Sciatic nerve (tissue), 2 donors: ENCODE measurements at regions not wholly inside any gene's neighbourhood (a gene's known extent, or its start where the extent isn't known, plus 50 kb on each side); places are given as distances from the start of the nearest gene placed in this dataset.
"Not testable (repeated sequence)": the region's sequence is repeated elsewhere in the genome, so short reads cannot be mapped to it uniquely, and the experiment has no call there.

Source experiments
- ATAC-seq: fragments of 200-7000 bp; cut with Tn5 transposase; one replicate; pipeline ENCODE4 v1.9.1; 2020; ENCODE audit warnings: mild to moderate bottlenecking, moderate library complexity
- DNase-seq: peaks from one replicate; pipeline ENCODE4 v3.0.0-alpha.2; 2020; ENCODE audit warnings: low spot score
- intact Hi-C: fragments of 100-400 bp; cut with DNase I; formaldehyde crosslinking; loops from one replicate; pipeline ENCODE4 v1.14.2; 2022
- donor health status: DM: no; HTN: no; CAD: no.
- donor health status: DM: no; HTN: no; CAD: no.

GRCh38 chr2:65944213-65944612 is 490.7 kb upstream of the MEIS1 start:
- DNase-seq (no peak), ATAC-seq (no peak)
- intact Hi-C loops = no loop called here

DNA sequence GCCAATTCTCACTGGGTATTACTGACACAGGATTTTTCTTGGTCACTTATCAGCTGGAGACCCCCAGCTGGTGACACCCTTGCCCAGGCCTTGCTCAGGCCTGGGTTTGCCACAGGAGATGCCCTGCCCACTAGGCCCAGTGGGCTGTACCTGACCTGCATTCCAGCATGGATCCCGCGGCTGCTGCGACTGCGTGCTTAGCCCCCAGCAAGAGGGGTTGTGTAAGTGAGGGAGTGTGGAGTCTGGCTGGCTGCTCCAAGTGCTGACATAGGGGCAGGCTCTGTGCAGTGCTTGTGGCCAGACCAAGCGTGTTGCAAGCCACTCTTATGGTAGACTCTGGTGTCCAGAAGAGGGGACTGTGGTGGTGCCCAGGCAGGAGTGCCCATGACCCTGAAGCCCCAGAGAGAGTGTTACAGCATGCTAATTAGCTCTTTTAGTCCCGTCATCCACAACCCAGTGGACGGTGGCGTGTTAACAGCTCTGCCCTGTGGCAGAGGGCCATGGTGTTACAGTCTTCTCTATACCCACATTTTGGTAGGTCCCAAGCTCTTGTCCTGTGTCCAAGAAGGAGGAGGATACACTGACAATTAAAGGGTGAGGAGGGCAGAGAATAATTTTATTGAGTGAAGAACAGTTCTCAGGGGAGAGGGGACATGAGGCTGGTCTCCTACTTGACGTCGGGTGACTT is 491.7 kb upstream of the MEIS1 start:
- DNase-seq = no peak

DNA sequence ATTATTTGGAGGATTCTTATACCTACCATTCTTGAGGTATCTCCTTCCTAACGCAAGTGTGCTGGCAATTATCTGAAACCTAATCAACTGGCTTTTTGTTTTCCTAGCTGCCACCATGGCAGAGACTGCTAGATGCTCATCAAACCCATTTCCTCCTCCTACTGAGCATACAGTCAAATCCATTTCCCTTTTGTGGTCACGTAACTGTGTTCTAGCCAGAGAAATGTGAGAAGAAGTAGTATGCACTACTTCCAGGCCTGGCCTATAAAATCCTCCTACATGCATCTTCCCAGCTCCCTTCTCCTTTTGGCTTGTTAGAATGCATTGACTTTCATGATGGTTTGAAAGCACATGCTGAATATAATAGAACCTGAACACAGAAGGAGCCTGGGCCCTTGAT is 494.1 kb upstream of the MEIS1 start:
- intact Hi-C loops = no loop called here
- no peak for ATAC-seq
- DNase-seq = no peak

More for the DNA sequence above, 491.7 kb upstream of the MEIS1 start:
- no peak for ATAC-seq
- intact Hi-C loops = no loop called here

DNA sequence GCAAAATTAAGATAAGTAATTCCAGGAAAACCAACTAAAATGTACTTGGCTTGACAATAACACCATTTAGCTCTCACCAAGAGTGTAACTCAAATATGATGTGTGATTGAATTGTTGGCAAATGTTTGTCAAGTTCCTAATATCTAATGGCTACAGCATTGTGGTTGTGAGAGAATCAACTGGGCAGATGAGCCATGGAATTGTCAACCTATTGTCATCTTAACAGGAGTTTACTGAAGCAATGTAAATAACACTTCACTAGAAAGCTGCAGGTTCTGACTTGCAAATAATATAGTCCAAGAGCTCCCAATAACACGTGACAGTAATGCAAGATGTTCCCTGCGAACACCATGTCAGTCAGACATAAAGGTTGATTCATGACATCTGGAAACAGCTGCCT is 495.2 kb upstream of the MEIS1 start:
- ATAC-seq = no peak
- DNase-seq = no peak
- intact Hi-C loops = no loop called here

DNA sequence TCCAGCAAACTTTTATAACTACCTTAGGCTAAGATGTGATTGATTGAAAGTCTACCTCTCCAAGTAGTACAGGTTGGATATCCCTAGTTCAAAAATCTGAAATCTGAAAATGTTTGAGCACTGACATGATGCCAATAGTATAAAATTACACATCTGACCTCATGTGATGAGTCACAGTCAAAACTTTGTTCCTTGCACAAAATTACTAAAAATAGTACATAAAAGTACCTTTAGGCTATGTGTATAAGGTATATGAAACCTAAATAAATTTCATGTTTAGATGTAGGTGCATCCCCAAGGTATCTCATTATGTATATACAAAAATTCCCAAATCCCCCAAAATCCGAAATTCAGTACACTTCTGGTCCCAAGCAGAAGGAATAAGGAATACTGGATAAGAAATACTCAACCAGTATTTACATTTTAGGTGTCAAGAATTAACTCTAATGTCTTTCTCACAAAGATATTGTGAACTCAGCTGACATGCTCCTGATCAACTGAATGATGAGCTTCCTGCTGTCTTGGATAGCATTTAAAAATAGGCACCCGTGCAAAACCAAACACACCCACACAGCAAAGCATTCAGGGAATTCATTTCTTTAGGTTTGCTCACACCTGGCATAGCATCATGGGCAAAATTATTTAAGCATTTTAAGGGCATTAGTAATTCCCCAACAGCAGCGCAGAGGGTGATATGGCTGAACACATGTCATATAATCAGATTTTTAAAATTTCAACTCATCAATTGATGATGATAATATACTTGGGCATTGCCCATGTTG is 497.4 kb upstream of the MEIS1 start:
- DNase-seq = no peak
- ATAC-seq = no peak
- intact Hi-C loops = no loop called here

DNA sequence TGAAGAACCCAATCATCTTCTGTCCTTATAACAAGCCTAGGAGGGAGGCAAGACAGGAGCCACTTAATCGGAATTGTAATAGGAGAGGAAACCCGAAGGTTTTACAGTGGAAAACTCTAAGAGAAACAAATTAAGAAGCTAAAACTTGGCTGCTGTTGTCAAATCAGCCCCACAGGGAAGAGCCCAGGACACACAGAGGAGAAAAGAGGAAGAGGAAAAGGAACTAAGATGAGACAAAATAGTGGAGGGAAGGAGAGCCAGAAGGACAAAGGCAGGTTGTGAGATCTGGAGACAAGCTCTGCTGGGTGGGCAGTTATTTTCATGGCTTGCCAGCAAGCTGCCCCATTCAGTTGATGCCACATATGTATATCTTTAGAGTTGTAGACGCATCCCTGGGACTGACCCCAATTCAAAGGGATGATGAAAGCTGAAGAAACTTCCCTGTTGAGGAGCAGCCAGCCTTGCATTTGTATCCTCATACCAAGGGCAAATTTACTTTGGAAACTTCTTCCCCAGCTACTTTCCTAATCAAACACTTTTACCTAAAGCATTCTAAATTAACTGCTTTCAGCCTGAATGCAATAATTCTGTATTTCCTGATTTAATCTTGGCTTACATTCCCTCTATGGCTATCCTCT is 499.8 kb upstream of the MEIS1 start:
- intact Hi-C loops = no loop called here

GRCh38 chr2:65932571-65932970 is 500.2 kb upstream of the SPRED2 start:
- DNase-seq (no peak), ATAC-seq (no peak)
- intact Hi-C loops = no loop called here

More for the DNA sequence above, 499.8 kb upstream of the MEIS1 start:
- DNase-seq (no peak), ATAC-seq (no peak)

GRCh38 chr2:65931056-65931455 is 498.7 kb upstream of the SPRED2 start:
- no peak for ATAC-seq
- no peak for DNase-seq
- intact Hi-C loops = no loop called here

GRCh38 chr2:65930259-65930658 is 497.9 kb upstream of the SPRED2 start:
- ATAC-seq (no peak), DNase-seq (no peak)
- intact Hi-C loops = no loop called here

GRCh38 chr2:65929664-65930063 is 497.3 kb upstream of the SPRED2 start:
- DNase-seq, intact Hi-C loops, ATAC-seq: not testable (repeated sequence)

DNA sequence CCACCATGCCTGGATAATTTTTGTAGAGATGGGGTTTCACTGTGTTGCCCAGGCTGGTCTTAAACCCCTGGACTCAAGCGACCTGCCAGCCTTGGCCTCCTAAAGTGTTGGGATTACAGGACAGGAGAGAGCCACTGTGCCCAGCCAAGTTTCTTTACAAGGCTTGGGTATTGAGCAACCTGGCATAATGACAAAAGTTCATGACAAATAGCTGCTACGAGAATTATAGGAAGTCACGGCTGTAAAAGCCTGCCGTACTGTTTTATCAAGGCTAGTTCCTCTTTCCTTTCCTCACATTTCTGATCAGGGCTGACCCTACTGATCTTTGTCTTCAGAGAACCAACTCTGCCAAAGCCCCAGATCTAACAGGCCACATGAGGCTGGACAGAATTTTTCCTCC is 490.4 kb upstream of the SPRED2 start:
- no peak for DNase-seq
- ATAC-seq = peak; percentile 55
- intact Hi-C loops = no loop called here

GRCh38 chr2:65922030-65922429 is 489.6 kb upstream of the SPRED2 start:
- intact Hi-C loops = no loop called here
- ATAC-seq = no peak
- no peak for DNase-seq

DNA sequence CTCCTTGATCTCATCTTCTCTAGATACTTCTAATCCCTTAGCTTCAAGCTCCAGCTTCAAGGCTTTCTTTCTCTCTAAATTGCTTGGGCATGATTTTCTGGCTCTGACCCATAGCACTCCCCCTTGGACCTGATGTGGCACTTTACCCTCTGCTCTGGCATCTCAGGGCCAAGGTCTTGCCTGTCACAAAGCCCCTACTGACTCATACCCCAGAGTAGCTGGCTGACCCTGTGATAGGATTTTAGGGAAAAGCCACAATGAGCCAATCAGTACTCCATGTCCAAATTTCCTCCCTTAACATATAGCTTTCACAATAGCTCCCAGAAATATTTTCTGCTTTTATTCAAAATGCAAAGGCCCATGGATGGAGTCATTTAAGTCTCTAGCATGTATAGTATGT is 488.7 kb upstream of the SPRED2 start:
- intact Hi-C loops = no loop called here
- no peak for DNase-seq
- ATAC-seq = no peak

DNA sequence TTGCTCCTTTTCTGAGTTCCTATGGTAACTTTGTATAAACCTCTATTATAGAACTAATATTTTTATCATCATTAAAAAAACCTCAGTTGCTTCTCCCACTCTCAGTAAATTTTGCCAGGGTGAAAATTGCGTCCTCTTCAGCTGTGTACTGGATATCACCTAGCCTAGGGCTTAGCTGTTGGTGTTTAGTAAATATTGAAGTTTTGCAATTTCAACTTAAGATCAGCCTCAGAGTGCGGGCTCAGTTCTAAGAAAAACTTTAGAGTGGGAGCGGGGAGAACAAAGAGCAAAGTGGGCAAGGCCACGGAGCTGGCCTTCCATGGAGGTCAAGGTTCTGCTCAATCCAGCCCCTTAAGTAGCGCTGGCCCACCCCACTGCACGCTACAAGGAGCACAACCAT is 488.3 kb upstream of the SPRED2 start:
- DNase-seq (no peak), ATAC-seq (no peak)
- intact Hi-C loops = no loop called here

GRCh38 chr2:65919550-65920188 is 487.3 kb upstream of the SPRED2 start:
- DNase-seq = no peak
- no peak for ATAC-seq

DNA sequence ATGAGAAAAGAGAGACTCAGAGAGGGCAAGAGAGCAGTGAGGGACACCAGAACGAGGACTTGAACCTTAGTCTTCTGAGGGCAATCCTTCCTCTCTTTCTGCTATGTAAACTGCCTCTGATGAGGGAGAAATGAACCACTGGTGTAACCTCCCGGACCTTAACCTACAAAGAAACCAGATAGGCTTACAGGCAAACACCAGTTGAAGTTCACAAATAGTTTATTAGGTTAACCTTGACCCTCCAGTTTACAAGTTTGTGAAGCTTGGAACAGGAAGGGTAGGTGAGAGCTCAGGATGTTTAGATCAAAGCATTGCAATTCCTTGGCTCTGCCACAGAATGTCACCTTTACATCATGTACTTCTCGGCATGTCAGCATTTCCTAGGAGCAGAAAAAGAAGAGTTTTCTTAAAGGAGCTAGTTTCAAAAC is 486.4 kb upstream of the SPRED2 start:
- no peak for ATAC-seq
- intact Hi-C loops = loop anchor here (10.0 kb wide), 1 partner anchor 434 kb away; no protein-coding TSS in a partner anchor
- DNase-seq = no peak

More at GRCh38 chr2:65919550-65920188, 487.3 kb upstream of the SPRED2 start:
- intact Hi-C loops = loop anchor here (10.0 kb wide), 1 partner anchor 435 kb away; no protein-coding TSS in a partner anchor

GRCh38 chr2:65917986-65918385 is 485.6 kb upstream of the SPRED2 start:
- intact Hi-C loops = loop anchor here (10.0 kb wide), 1 partner anchor 433 kb away; no protein-coding TSS in a partner anchor
- DNase-seq (no peak), ATAC-seq (no peak)

- intact Hi-C loops = loop anchor here (10.0 kb wide), 1 partner anchor 432 kb away; no protein-coding TSS in a partner anchor
- DNase-seq (no peak), ATAC-seq (no peak)
Observed at GRCh38 chr2:65916785-65917295, 484.4 kb upstream of the SPRED2 start.

DNA sequence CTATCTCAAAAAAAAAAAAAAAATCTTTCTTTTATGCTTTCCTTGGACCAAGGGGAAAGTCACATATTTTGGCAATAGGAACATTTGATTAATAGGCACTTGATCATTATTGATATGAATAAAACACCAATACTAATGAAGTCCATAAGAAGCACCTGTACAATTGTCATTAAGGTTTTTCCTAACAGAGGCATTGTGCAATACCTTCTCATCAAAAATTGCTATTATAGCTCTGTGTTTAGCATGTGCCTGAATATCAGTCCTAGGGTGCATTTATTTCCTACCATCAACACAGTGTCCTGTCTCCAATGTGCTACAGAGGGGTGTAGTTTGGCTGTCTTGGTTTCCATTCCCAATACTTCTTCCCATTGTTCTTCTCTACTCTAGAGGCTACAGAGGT is 483.8 kb upstream of the SPRED2 start:
- DNase-seq (no peak), ATAC-seq (no peak)
- intact Hi-C loops = loop anchor here (10.0 kb wide), 1 partner anchor 431 kb away; no protein-coding TSS in a partner anchor
